LNCaP clone FGC (cell line): ENCODE measurements at regions not wholly inside any gene's neighbourhood (a gene's known extent, or its start where the extent isn't known, plus 50 kb on each side); places are given as distances from the start of the nearest gene placed in this dataset.

ENCODE experiments used
- DNase-seq: peaks from one replicate; pipeline ENCODE4 v3.0.0-alpha.2; 2011; ENCODE audit warnings: low read depth
- H3K4me3 ChIP-seq: 2 replicates; pipeline ENCODE4 v1.5.1; 2011; ENCODE audit warnings: mild to moderate bottlenecking, low read depth, low read length, control low read depth
- TF ChIP-seq, protein P1 (sequence below): IDR thresholded peaks from 2 replicates; pipeline ENCODE4 v1.5.1; 2012; ENCODE audit warnings: mild to moderate bottlenecking; ENCODE audit not compliant: control insufficient read depth, insufficient read depth; ENCODE audit errors: extremely low read depth

DNA sequence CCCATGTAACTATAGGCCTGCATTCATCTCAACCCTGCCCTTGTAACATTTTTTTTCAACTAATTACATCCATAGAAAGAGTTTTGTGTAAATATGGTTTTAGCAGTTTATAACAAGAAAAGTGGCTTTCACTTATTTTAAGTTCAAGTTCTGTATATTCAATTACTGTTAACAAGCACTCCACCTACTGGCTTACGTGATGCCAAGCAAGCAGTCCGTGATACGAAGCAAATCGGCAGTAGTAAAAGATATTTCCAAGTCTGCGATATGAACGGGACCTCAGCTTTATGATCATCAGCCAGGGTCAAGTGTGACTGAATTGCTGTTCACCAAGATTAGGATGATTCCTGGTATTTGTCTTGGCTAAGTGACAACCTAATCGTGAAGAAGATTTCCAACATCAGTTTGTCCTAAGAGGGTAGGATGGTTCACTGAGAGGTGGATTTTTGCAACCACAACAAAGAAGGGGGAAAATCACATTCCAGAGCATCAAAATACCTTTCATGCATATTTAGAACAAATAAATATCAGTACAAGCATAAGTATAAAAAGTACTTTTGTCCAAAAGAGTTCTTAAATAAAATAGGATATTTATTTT, 456.2 kb downstream of the FOXG1 start:
- H3K4me3 ChIP-seq = no peak overlapping the region
- peak; percentile 43 for DNase-seq

DNA sequence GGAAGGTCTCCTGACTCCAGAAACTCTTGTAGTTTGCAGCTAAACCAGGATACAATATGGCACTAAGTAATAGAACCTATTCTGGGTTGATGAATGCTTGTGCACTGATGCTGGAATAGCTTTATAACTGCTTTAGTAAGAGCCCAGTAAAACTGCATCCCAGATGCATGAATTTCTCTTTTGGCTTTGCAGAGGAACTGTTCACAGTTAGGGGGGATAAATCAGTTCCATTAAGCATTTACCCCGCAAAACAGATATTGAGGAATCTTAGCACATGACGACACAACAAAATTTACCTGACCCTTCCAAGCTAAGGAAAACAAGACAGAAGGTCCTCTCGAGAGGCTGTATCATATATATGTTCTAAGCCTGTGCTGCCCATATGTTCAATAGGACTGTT, 457.4 kb downstream of the FOXG1 start:
- H3K4me3 ChIP-seq = no peak overlapping the region
- no peak for DNase-seq
- TF ChIP-seq, protein P1, sequence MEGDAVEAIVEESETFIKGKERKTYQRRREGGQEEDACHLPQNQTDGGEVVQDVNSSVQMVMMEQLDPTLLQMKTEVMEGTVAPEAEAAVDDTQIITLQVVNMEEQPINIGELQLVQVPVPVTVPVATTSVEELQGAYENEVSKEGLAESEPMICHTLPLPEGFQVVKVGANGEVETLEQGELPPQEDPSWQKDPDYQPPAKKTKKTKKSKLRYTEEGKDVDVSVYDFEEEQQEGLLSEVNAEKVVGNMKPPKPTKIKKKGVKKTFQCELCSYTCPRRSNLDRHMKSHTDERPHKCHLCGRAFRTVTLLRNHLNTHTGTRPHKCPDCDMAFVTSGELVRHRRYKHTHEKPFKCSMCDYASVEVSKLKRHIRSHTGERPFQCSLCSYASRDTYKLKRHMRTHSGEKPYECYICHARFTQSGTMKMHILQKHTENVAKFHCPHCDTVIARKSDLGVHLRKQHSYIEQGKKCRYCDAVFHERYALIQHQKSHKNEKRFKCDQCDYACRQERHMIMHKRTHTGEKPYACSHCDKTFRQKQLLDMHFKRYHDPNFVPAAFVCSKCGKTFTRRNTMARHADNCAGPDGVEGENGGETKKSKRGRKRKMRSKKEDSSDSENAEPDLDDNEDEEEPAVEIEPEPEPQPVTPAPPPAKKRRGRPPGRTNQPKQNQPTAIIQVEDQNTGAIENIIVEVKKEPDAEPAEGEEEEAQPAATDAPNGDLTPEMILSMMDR = no peak

More for the DNA sequence above, 456.2 kb downstream of the FOXG1 start:
- TF ChIP-seq, protein P1 = peak; percentile 89

DNA sequence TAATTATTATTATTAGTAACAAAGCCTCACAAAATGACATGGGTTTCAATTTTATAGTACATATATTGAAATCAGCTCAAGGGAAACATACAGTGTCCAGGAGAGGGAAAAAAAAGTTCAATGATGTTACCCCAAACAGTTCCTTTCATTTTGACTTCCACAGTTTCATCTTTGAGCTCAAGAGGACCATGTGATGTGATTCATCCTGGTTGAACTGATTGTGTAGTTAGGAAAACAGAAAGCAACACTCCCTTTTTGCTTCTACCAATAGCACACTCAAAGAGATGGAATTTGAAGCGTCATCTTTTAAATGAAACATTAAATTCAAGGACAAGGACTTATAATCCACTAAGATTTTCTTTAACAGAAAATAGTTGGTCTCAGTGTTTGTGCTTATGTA, 461.0 kb downstream of the FOXG1 start:
- DNase-seq = no peak
- TF ChIP-seq, protein P1 = no peak
- H3K4me3 ChIP-seq = no peak overlapping the region

DNA sequence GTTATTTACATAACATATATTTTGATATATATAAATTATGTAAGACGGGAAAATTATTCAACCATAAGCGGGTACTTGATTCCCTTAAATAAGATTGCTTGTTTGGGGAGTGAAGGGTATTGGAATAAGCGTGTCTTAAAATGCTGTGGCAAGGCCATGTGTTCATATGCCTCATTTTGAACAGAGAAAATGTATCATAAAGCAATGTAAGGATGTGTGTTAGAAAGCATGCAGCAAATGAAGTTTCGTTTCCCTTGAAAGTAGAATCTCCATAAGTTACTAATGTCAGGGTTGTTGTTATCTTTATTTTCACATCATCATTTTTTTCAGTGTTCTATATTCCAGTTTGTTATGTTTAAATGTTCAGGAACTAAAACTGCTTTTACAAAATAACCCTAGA, 465.6 kb downstream of the FOXG1 start:
- no peak overlapping the region for H3K4me3 ChIP-seq
- DNase-seq = no peak
- TF ChIP-seq, protein P1 = no peak

DNA sequence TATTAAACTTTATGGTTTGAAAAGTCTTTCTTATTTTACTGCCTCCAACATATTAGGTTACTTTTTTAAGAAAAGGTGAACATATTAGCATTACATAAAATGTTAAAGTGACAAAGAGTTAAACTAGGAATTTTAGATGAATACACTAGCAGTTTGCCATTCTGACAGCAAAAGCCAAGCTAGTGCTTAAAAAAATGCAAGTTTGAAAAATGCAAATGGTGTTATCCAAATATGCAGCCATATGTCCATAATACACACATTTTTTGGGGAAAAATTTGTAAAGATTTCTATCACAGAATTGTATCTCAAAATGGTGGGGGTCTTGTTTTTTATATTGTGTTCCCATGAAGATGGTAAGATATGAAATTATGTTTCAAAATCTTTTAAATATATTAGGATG, 466.1 kb downstream of the FOXG1 start:
- DNase-seq = no peak
- no peak overlapping the region for H3K4me3 ChIP-seq
- TF ChIP-seq, protein P1 = no peak

DNA sequence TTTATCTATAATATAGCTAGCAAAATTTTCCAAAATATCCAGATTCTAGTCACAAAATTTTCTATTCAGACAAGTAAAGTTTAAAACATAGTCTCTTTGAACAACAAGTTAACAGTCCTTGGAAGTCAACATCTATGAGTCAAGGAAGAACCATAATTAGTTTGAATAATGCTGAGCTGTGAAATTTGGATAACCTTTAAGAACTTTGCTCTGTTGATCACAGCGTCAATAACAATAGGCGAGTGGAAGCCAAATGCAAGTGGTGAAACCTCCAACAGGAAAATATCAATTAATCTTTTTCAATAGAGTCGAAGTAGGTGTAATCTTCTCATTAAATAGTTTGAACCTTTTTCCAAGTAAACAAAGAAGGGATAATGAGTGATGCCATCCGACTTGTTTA, 466.6 kb downstream of the FOXG1 start:
- no peak for DNase-seq
- no peak overlapping the region for H3K4me3 ChIP-seq
- TF ChIP-seq, protein P1 = no peak

DNA sequence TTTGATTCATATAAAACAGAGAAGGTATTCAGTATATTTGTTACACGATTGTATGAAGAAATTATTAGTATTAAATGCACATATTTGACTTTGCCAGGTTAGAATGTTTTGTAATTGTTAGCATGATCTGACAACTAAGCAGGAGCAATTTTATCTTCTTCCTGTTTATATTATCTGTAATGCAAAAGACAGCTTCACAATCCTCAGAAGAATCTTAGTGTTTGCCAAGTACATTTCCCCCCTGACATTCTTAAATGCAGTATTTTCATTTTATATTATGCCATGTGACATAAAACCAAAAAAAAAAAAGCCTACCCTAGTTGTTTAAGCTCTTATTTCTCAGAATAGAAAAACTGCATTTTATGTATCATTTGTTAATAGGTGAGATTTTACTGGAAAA, 469.4 kb downstream of the FOXG1 start:
- no peak for DNase-seq

More for the DNA sequence above, 469.4 kb downstream of the FOXG1 start:
- no peak overlapping the region for H3K4me3 ChIP-seq
- TF ChIP-seq, protein P1 = no peak
